Erythroblast (primary cell): ENCODE measurements at regions not wholly inside any gene's neighbourhood (a gene's known extent, or its start where the extent isn't known, plus 50 kb on each side); places are given as distances from the start of the nearest gene placed in this dataset.
A peak's percentile ranks its signal among the peaks of the same experiment; 100 is the strongest.
"Not testable (repeated sequence)": the region's sequence is repeated elsewhere in the genome, so short reads cannot be mapped to it uniquely, and the experiment has no call there.

Experiments used
- DNase-seq, 2 experiments: peaks; one replicate each; lab custom pipeline; 2025; lab: John Stamatoyannopoulos, UW
- GATA1 ChIP-seq: IDR thresholded peaks from 2 replicates; pipeline ENCODE4 v1.6.1; 2011; ENCODE audit warnings: low read depth, mild to moderate bottlenecking, control low read depth, low read length, moderate library complexity
- POLR2A ChIP-seq: IDR thresholded peaks from 2 replicates; pipeline ENCODE4 v1.6.1; 2011; ENCODE audit warnings: mild to moderate bottlenecking, low read length

DNA sequence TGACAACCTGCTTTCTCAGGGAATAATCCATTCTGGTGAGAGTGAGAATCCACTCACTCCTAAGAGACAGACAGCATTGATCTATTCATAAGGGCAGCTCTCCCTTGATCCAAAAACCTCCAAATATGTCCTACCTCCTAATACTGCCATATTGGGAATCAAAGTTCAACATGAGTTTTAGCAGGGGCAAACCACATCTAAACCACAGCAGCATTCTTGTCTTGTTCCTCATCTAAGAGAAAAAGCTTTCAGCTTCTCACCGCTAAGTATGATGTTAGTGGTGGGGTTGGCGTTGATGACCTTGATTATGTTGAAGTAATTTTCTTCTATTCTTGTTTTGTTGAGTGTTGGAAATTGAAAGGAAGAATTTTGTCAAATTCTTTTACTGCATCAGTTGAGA is 69.6 kb downstream of the SERTM2 start:
- TF ChIP-seq POLR2A (no peak), GATA1 (no peak)
- no peak for DNase-seq

DNA sequence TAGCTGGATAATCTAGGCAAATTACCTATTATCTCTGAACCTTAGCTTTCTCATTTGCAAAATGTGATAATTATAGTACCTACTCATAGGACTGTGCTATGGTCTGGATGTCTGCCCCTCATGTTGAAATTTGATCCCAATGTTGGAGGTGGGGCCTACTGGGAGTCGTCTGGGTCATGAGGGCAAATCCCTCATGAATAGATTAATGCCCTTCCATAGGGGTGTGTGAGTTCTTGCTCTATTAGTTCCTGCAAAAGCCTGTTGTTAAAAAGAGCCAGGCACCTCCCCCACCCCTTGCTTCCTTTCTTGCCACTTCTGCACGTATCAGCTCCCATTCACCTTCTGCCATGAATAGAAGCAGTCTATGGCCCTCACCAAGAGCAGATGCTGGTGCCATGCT is 73.9 kb downstream of the SERTM2 start:
- no peak for DNase-seq
- TF ChIP-seq GATA1 (no peak), POLR2A (no peak)

DNA sequence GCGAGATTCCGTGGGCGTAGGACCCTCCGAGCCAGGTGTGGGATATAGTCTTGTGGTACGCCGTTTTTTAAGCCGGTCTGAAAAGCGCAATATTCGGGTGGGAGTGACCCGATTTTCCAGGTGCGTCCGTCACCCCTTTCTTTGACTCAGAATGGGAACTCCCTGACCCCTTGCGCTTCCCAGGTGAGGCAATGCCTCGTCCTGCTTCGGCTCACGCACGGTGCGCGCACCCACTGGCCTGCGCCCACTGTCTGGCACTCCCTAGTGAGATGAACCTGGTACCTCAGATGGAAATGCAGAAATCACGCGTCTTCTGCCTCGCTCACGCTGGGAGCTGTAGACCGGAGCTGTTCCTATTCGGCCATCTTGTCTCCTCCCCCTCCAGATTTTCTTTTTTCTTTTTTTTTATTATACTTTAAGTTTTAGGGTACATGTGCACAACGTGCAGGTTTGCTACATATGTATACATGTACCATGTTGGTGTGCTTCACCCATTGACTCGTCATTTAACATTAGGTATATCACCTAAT is 83.0 kb downstream of the SERTM2 start:
- DNase-seq, result not testable (repeated sequence)

DNA sequence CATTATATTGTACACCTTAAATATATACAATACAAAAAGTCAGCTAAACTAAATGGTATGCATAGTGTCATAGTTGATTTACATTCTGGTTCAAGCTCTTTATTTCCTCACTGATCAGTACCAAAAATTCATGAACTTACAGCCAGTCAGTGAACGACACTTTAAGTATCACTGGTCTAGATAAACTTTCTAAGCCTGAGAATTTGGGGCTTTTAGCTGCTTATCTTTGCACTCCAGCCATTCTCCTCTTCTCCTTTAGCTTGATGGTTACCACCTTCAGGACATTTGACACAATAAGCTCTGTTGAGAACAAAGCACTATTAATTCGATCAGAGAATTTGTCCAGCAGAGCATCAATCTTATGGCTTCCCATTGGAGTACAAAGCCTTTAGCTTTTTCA is 83.0 kb upstream of the ALG13 start:
- peak in 1 of 2 experiments; percentile 19 for DNase-seq
- TF ChIP-seq GATA1, result no peak
- no peak for TF ChIP-seq POLR2A

DNA sequence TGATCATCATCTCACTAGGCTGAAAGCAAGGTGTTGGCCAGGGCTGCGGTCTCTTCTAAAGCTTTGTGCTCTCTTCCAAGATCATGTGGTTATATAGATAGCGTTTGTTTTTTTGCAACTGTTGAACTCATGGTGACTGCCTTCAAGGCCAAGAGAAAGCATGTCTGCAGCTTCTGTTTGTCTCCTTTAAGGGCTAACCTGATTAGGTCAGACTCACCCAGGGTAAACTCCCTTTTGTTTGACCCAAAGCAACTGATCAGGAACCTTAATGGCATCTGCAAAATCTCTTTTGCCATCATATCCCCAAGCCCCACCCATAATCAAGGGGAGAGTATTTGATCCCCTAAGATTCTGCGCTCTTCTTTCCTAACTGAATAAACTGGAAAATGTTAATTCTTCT is 72.2 kb upstream of the ALG13 start:
- TF ChIP-seq POLR2A (no peak), GATA1 (no peak)
- DNase-seq, result peak in 1 of 2 experiments; percentile 0

DNA sequence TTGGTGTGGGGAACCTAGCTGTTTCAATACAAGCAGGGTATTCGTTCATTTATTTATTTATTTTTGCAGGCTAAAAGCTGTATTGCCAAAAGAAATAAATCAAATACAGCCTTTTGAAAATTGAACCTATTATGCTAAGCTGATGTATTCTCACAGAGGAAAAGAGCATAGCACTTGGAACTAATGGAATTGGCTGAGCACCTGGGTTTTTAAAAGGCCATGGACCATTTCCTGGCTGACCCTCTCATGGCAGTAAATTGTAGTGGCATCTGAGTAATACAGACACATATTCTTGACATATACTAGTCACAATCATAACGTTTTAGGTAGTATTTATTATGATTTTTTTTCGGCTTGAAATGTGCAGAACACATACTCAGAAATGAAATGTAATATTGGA is 71.8 kb upstream of the ALG13 start:
- DNase-seq, result no peak
- TF ChIP-seq GATA1, result no peak
- no peak for TF ChIP-seq POLR2A

DNA sequence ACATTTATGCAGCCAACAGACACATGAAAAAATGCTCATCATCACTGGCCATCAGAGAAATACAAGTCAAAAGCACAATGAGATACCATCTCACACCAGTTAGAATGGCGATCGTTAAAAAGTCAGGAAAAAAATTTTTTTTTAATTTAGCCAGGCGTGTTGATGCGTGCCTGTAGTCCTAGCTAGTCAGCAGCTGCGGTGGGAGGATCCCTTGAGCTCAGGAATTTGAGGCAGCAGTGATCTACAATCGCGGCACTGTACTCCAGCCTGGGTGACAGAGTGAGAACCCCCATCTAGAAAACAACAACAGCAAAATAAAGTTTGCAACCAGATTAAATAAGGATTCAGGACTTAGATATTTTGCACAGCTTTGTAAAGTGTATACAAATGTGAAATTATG is 65.7 kb upstream of the ALG13 start:
- TF ChIP-seq GATA1 (no peak), POLR2A (no peak)
- DNase-seq, result no peak

DNA sequence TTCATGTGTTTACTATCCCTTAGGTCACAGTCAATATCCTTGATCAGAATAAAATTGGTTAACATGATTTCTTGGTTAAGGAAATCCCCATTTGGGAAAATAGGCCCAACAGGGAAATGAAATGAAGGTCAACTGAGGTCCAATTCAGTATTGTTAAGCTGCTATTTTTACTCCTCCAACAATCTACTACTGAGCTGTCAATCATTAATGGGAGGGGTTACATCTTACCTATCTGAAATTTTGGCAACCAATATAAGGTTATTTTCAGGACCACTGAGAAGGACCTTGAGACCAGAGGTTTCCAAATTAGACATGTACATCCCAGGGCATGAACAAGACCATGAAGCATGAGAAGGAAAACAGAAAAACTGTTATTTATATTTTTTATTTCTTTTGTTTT is 64.2 kb upstream of the ALG13 start:
- DNase-seq, result no peak
- TF ChIP-seq GATA1 (no peak), POLR2A (no peak)

DNA sequence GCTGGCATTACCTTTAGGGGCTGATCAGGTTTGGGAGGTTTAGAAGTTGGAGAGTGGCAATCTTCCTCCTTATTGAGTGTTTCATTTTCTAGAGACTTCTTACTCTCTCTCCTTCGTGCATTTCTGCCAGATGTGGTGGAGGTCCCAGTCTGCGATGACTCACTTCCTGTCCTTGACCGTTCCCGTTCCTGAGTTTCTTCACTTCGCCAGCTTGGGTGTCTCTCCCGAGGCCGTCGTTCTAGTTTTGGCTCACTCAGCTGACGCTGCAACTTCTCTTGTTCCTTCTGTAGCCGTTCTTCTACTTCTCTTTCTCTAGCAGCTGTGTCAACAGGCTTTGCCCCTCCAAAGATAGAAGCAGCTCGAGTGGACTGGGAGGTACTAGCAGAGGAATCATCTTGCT is 60.9 kb upstream of the ALG13 start:
- not testable (repeated sequence) for DNase-seq

DNA sequence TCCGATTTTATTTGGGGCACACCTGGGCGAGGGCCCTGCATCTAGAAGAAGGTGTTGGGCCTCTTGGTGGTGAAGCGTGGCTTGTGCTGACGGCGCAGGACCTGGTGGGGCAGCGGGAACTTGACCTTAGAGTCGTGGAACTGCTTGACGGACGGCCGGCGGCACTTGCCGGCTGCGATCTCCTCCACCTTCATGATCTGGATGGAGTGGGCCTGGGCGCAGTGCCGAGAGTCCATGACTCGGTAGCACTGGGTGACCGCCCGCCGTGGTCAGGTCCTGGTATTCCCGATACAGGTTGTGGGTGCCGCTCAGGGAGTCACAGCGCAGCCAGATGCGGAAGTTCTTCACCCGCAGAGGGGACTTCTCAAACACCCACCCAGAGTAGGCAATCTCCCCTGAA is 56.8 kb upstream of the ALG13 start:
- TF ChIP-seq POLR2A (no peak), GATA1 (no peak)
- no peak for DNase-seq

DNA sequence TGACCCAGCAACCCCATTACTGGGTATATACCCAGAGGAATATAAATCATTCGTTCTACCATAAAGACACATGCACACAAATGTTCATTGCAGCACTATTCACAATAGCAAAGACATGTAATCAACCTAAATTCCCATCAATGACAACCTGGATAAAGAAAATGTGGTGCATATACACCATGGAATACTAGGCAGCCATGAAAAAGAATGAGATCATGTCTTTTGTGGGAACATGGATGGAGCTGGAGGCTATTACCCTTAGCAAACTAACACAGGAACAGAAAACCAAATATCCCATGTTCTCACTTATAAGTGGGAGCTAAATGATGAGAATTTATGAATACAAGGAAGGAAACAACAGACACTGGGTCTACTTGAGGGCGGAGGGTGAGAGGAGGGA is 53.7 kb upstream of the ALG13 start:
- not testable (repeated sequence) for DNase-seq
